DOHH2 (cell line): ENCODE measurements at regions not wholly inside any gene's neighbourhood (a gene's known extent, or its start where the extent isn't known, plus 50 kb on each side); places are given as distances from the start of the nearest gene placed in this dataset.

Experiments used
- CTCF ChIP-seq: fragments of 200-600 bp; sonication (generic); IDR thresholded peaks from one replicate; pipeline ENCODE4 v1.5.1; 2014; ENCODE audit warnings: antibody characterized with exemption, mild to moderate bottlenecking, low read depth, low read length; ENCODE audit not compliant: poor library complexity, severe bottlenecking
- EZH2phosphoT487 ChIP-seq: fragments of 200-600 bp; sonication (generic); IDR thresholded peaks from 2 replicates; pipeline ENCODE4 v1.6.1; 2017; ENCODE audit warnings: borderline replicate concordance, mild to moderate bottlenecking, antibody characterized with exemption, low read length, moderate library complexity, mixed read lengths

GRCh38 chr6:85945459-85946185 is 302.9 kb upstream of the SYNCRIP start:
- no peak for TF ChIP-seq CTCF
- no peak for TF ChIP-seq EZH2phosphoT487
